ENCODE measurements at regions not wholly inside any gene's neighbourhood (a gene's known extent, or its start where the extent isn't known, plus 50 kb on each side); places are given as distances from the start of the nearest gene placed in this dataset.

DNA sequence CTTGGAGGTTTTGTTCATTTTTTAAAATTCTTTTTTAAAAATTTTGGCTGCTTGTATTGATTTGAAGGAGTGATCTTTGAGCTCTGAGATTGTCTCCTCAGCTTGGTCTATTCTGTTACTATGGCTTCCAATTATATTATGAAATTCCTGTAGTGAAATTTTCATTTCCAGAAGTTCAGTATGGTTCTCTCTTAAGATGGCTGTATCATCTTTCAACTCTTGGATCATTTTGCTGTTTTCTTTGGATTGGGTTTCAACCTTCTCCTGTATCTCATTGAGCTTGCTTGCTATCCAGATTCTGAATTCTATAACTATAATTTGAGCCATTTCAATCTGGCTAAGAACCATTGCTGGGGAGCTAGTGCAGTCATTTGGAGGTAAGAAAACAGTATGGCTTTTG is 270.8 kb upstream of the NT5C1B start:
- Histone ChIP-seq H3K4me2 (ENCODE audit: control insufficient read depth, extremely low read depth, insufficient read depth, low read depth, low read length) (no peak overlapping the region), H2AFZ (ENCODE audit: control insufficient read depth, low read length) (no peak overlapping the region), H3K4me1 (ENCODE audit: control insufficient read depth, extremely low read depth, insufficient read depth, low read length) (no peaks in the 10 kb centered on the region), H3K9me3 (ENCODE audit: control insufficient read depth, low read depth, low read length) (no peaks in the 10 kb centered on the region), H3K9me1 (ENCODE audit: control insufficient read depth, extremely low read depth, insufficient read depth, low read length) (no peaks in the 10 kb centered on the region), H3K4me3 (ENCODE audit: control insufficient read depth in 2 of 3, extremely low read depth in 1 of 3, insufficient read depth in 2 of 3, low read depth in 1 of 3, low read length in 3 of 3) (no peak overlapping the region), H3K27me3 (ENCODE audit: control insufficient read depth, extremely low read depth, insufficient read depth, low read length) (no peaks in the 10 kb centered on the region), H4K20me1 (ENCODE audit: control insufficient read depth, extremely low read depth, insufficient read depth, low read length) (no peaks in the 10 kb centered on the region), H3K9ac (ENCODE audit: control insufficient read depth, extremely low read depth, insufficient read depth, low read length) (no peak overlapping the region), H3K79me2 (ENCODE audit: control insufficient read depth, insufficient read depth, low read length) (no peaks in the 10 kb centered on the region), H3K27ac (ENCODE audit: control insufficient read depth, insufficient read depth, low read length) (no peak overlapping the region), H3K36me3 (ENCODE audit: control insufficient read depth in 2 of 2, extremely low read depth in 1 of 2, insufficient read depth in 2 of 2, low read length in 2 of 2) (no peaks in the 10 kb centered on the region)
- DNase-seq (ENCODE audit: low read depth, low spot score) (no peak), FAIRE-seq (no peak)
- TF ChIP-seq, protein P1, sequence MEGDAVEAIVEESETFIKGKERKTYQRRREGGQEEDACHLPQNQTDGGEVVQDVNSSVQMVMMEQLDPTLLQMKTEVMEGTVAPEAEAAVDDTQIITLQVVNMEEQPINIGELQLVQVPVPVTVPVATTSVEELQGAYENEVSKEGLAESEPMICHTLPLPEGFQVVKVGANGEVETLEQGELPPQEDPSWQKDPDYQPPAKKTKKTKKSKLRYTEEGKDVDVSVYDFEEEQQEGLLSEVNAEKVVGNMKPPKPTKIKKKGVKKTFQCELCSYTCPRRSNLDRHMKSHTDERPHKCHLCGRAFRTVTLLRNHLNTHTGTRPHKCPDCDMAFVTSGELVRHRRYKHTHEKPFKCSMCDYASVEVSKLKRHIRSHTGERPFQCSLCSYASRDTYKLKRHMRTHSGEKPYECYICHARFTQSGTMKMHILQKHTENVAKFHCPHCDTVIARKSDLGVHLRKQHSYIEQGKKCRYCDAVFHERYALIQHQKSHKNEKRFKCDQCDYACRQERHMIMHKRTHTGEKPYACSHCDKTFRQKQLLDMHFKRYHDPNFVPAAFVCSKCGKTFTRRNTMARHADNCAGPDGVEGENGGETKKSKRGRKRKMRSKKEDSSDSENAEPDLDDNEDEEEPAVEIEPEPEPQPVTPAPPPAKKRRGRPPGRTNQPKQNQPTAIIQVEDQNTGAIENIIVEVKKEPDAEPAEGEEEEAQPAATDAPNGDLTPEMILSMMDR (optimal IDR thresholded peaks at IDR 0.05 in 1 of 3, IDR thresholded peaks at IDR 0.05 in 1 of 3, conservative IDR thresholded peaks at IDR 0.05 in 1 of 3; ENCODE audit: extremely low read depth in 1 of 3, insufficient read depth in 2 of 3, low read length in 3 of 3) = no peak
- no peak for TF ChIP-seq EZH2 (IDR thresholded peaks at IDR 0.05; ENCODE audit: low read length)
- dilution Hi-C loops (cut with MboI; ENCODE audit: extremely low pct_ligation_motif_present, low sequenced_read_pairs) = no loop called here

DNA sequence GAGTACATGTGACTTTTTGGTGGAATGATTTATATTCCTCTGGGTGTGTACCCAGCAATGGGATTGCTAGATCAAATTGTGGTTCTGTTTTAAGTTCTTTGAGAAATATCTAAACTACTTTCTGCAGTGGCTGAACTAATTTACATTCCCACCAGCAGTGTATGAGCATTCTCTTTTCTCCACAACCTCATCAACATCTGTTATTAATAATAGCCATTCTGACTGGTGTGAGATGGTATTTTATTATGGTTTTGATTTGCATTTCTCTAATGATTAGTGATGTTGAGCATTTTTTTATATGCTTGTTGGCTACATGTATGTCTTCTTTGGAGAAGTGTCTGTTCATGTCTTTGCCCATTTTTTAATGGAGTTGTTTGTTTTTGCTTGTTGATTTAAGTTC is 267.4 kb upstream of the NT5C1B start:
- H3K27ac ChIP-seq (ENCODE audit: control insufficient read depth, insufficient read depth, low read length) = no peak overlapping the region
- H3K4me1 ChIP-seq (ENCODE audit: control insufficient read depth, extremely low read depth, insufficient read depth, low read length) = no peaks in the 10 kb centered on the region
- no peak overlapping the region for H3K4me2 ChIP-seq (ENCODE audit: control insufficient read depth, extremely low read depth, insufficient read depth, low read depth, low read length)
- no peaks in the 10 kb centered on the region for H3K9me1 ChIP-seq (ENCODE audit: control insufficient read depth, extremely low read depth, insufficient read depth, low read length)
- no peaks in the 10 kb centered on the region for H4K20me1 ChIP-seq (ENCODE audit: control insufficient read depth, extremely low read depth, insufficient read depth, low read length)
- H2AFZ ChIP-seq (ENCODE audit: control insufficient read depth, low read length) = no peak overlapping the region
- DNase-seq (ENCODE audit: low read depth, low spot score) = no peak
- no peaks in the 10 kb centered on the region for H3K79me2 ChIP-seq (ENCODE audit: control insufficient read depth, insufficient read depth, low read length)
- TF ChIP-seq EZH2 (IDR thresholded peaks at IDR 0.05; ENCODE audit: low read length) = no peak
- TF ChIP-seq, protein P1 (optimal IDR thresholded peaks at IDR 0.05 in 1 of 3, IDR thresholded peaks at IDR 0.05 in 1 of 3, conservative IDR thresholded peaks at IDR 0.05 in 1 of 3; ENCODE audit: extremely low read depth in 1 of 3, insufficient read depth in 2 of 3, low read length in 3 of 3) = no peak
- H3K4me3 ChIP-seq (ENCODE audit: control insufficient read depth in 2 of 3, extremely low read depth in 1 of 3, insufficient read depth in 2 of 3, low read depth in 1 of 3, low read length in 3 of 3) = no peak overlapping the region
- no peaks in the 10 kb centered on the region for H3K9me3 ChIP-seq (ENCODE audit: control insufficient read depth, low read depth, low read length)
- no peaks in the 10 kb centered on the region for H3K36me3 ChIP-seq (ENCODE audit: control insufficient read depth in 2 of 2, extremely low read depth in 1 of 2, insufficient read depth in 2 of 2, low read length in 2 of 2)
- H3K9ac ChIP-seq (ENCODE audit: control insufficient read depth, extremely low read depth, insufficient read depth, low read length) = no peak overlapping the region
- dilution Hi-C loops (cut with MboI; ENCODE audit: extremely low pct_ligation_motif_present, low sequenced_read_pairs) = no loop called here
- H3K27me3 ChIP-seq (ENCODE audit: control insufficient read depth, extremely low read depth, insufficient read depth, low read length) = no peaks in the 10 kb centered on the region
- FAIRE-seq = no peak

Measured in keratinocyte (primary cell).